Loucy (cell line): ENCODE measurements at regions not wholly inside any gene's neighbourhood (a gene's known extent, or its start where the extent isn't known, plus 50 kb on each side); places are given as distances from the start of the nearest gene placed in this dataset.

Experiments used
- H2AFZ ChIP-seq: fragments of 200-600 bp; sonication (generic); 2 replicates; pipeline ENCODE4 v1.6.0; 2016; ENCODE audit warnings: antibody characterized with exemption, mild to moderate bottlenecking, low read length, moderate library complexity
- H3F3A ChIP-seq: fragments of 200-600 bp; 2 replicates; pipeline ENCODE4 v1.6.0; 2016; ENCODE audit warnings: antibody characterized with exemption, low read depth, mild to moderate bottlenecking
- H3K27me3 ChIP-seq: fragments of 200-600 bp; sonication (generic); 2 replicates; pipeline ENCODE4 v1.6.1; 2014; ENCODE audit warnings: low read length, mild to moderate bottlenecking; ENCODE audit not compliant: insufficient read depth, poor library complexity, severe bottlenecking
- H3K36me3 ChIP-seq: fragments of 200-600 bp; sonication (generic); 2 replicates; pipeline ENCODE4 v1.6.1; 2016; ENCODE audit warnings: low read length; ENCODE audit not compliant: insufficient read depth
- H3K4me1 ChIP-seq: fragments of 200-600 bp; sonication (generic); 2 replicates; pipeline ENCODE4 v1.5.1; 2014; ENCODE audit warnings: low read length, mild to moderate bottlenecking; ENCODE audit not compliant: insufficient read depth, poor library complexity, severe bottlenecking
- H3K4me2 ChIP-seq: fragments of 200-600 bp; sonication (generic); 2 replicates; pipeline ENCODE4 v1.6.0; 2014; ENCODE audit warnings: antibody characterized with exemption, low read length, low read depth, mild to moderate bottlenecking; ENCODE audit not compliant: poor library complexity, severe bottlenecking
- H3K4me3 ChIP-seq: fragments of 200-600 bp; sonication (generic); 2 replicates; pipeline ENCODE4 v1.5.1; 2014; ENCODE audit warnings: low read length, mild to moderate bottlenecking, mixed read lengths; ENCODE audit not compliant: poor library complexity, severe bottlenecking
- H3K79me2 ChIP-seq: fragments of 200-600 bp; sonication (generic); 2 replicates; pipeline ENCODE4 v1.6.1; 2014; ENCODE audit warnings: low read length; ENCODE audit not compliant: insufficient read depth
- H3K9ac ChIP-seq: fragments of 200-600 bp; sonication (generic); 2 replicates; pipeline ENCODE4 v1.6.0; 2014; ENCODE audit warnings: mild to moderate bottlenecking, low read depth, low read length, moderate library complexity; ENCODE audit not compliant: poor library complexity, severe bottlenecking
- H3K9me2 ChIP-seq: fragments of 200-600 bp; sonication (generic); replicated peaks from 2 replicates; pipeline ENCODE4 v1.6.1; 2016; ENCODE audit warnings: low read depth, low read length, mixed read lengths
- H3K9me3 ChIP-seq: fragments of 200-600 bp; sonication (generic); 2 replicates; pipeline ENCODE4 v1.6.1; 2014; ENCODE audit warnings: mild to moderate bottlenecking, antibody characterized with exemption, low read length, low read depth; ENCODE audit not compliant: insufficient read depth
- H4K20me1 ChIP-seq: fragments of 200-600 bp; sonication (generic); 2 replicates; pipeline ENCODE4 v1.6.0; 2014; ENCODE audit warnings: antibody characterized with exemption, low read length, mild to moderate bottlenecking; ENCODE audit not compliant: insufficient read depth, poor library complexity, severe bottlenecking
- CTCF ChIP-seq: fragments of 200-600 bp; sonication (generic); conservative IDR thresholded peaks from 2 replicates; pipeline ENCODE4 v1.5.1; 2014; ENCODE audit warnings: mild to moderate bottlenecking, antibody characterized with exemption, low read length
- EZH2phosphoT487 ChIP-seq: fragments of 200-600 bp; IDR thresholded peaks from 2 replicates; pipeline ENCODE4 v1.6.1; 2018; ENCODE audit warnings: antibody characterized with exemption, mild to moderate bottlenecking, moderate library complexity, borderline replicate concordance

GRCh38 chr1:218546314-218546713 lies 201.2 kb downstream of the TGFB2 start:
- H3K4me3 ChIP-seq: no peak overlapping the region
- H3K4me2 ChIP-seq: no peak overlapping the region
- no peaks in the 10 kb centered on the region for H4K20me1 ChIP-seq
- no peaks in the 10 kb centered on the region for H3K9me2 ChIP-seq
- H3K36me3 ChIP-seq: no peaks in the 10 kb centered on the region
- H3K27me3 ChIP-seq: no peaks in the 10 kb centered on the region
- H3K9ac ChIP-seq: no peak overlapping the region
- H3K4me1 ChIP-seq: no peaks in the 10 kb centered on the region
- H3K9me3 ChIP-seq: no peaks in the 10 kb centered on the region
- no peaks in the 10 kb centered on the region for H3K79me2 ChIP-seq
- no peak overlapping the region for H2AFZ ChIP-seq
- H3F3A ChIP-seq: no peaks in the 10 kb centered on the region
- TF ChIP-seq CTCF: no peak
- no peak for TF ChIP-seq EZH2phosphoT487

- Histone ChIP-seq H3K4me3 (no peak overlapping the region), H3K4me2 (no peak overlapping the region), H4K20me1 (no peaks in the 10 kb centered on the region), H3K27me3 (no peaks in the 10 kb centered on the region), H3K9me3 (no peaks in the 10 kb centered on the region), H3K9ac (no peak overlapping the region), H3K4me1 (no peaks in the 10 kb centered on the region), H3K79me2 (no peaks in the 10 kb centered on the region), H2AFZ (no peak overlapping the region), H3K36me3 (no peaks in the 10 kb centered on the region), H3F3A (no peaks in the 10 kb centered on the region), H3K9me2 (no peaks in the 10 kb centered on the region)
- TF ChIP-seq CTCF: no peak
These were observed 203.0 kb downstream of the TGFB2 start for GRCh38 chr1:218547957-218548730.

- no peaks in the 10 kb centered on the region for H3F3A ChIP-seq
- no peaks in the 10 kb centered on the region for H4K20me1 ChIP-seq
- H3K27me3 ChIP-seq: no peaks in the 10 kb centered on the region
- H3K9me2 ChIP-seq: no peaks in the 10 kb centered on the region
- TF ChIP-seq EZH2phosphoT487: no peak
- H3K4me2 ChIP-seq: no peak overlapping the region
- no peak overlapping the region for H3K4me3 ChIP-seq
- no peak overlapping the region for H2AFZ ChIP-seq
- no peaks in the 10 kb centered on the region for H3K9me3 ChIP-seq
- H3K9ac ChIP-seq: no peak overlapping the region
- H3K4me1 ChIP-seq: no peaks in the 10 kb centered on the region
- no peaks in the 10 kb centered on the region for H3K79me2 ChIP-seq
- no peaks in the 10 kb centered on the region for H3K36me3 ChIP-seq
These were observed 203.6 kb downstream of the TGFB2 start for GRCh38 chr1:218548764-218549163.

GRCh38 chr1:218553197-218553596 lies 208.1 kb downstream of the TGFB2 start:
- Histone ChIP-seq H3K4me2 (no peak overlapping the region), H3K4me1 (no peaks in the 10 kb centered on the region), H3K36me3 (no peaks in the 10 kb centered on the region), H3K4me3 (no peak overlapping the region), H3K27me3 (no peaks in the 10 kb centered on the region), H3F3A (no peaks in the 10 kb centered on the region), H3K9me2 (no peaks in the 10 kb centered on the region), H2AFZ (no peak overlapping the region), H4K20me1 (no peaks in the 10 kb centered on the region), H3K9me3 (no peaks in the 10 kb centered on the region), H3K79me2 (no peaks in the 10 kb centered on the region), H3K9ac (no peak overlapping the region)
- TF ChIP-seq CTCF (no peak), EZH2phosphoT487 (no peak)
